HG03280 (cell line): ENCODE measurements at regions not wholly inside any gene's neighbourhood (a gene's known extent, or its start where the extent isn't known, plus 50 kb on each side); places are given as distances from the start of the nearest gene placed in this dataset.
"Not testable (repeated sequence)": the region's sequence is repeated elsewhere in the genome, so short reads cannot be mapped to it uniquely, and the experiment has no call there.

ENCODE experiments used
- ATAC-seq: cut with Tn5 transposase; IDR thresholded peaks from one replicate; pipeline ENCODE4 v1.9.1; 2021; ENCODE audit warnings: mild to moderate bottlenecking, moderate library complexity; ENCODE audit not compliant: unreplicated experiment

GRCh38 chr1:181324797-181325616, 158.3 kb upstream of the CACNA1E start:
- no peak for ATAC-seq

GRCh38 chr1:181325765-181326164, 157.6 kb upstream of the CACNA1E start:
- not testable (repeated sequence) for ATAC-seq

GRCh38 chr1:181326348-181326747, 157.0 kb upstream of the CACNA1E start:
- ATAC-seq: no peak

GRCh38 chr1:181327796-181328195, 155.5 kb upstream of the CACNA1E start:
- no peak for ATAC-seq

- ATAC-seq: no peak
Observed at GRCh38 chr1:181334724-181335123, 148.6 kb upstream of the CACNA1E start.

- ATAC-seq: no peak
Observed at GRCh38 chr1:181335631-181336030, 147.7 kb upstream of the CACNA1E start.

- ATAC-seq: no peak
Observed at GRCh38 chr1:181341026-181341632, 142.2 kb upstream of the CACNA1E start.

GRCh38 chr1:181344091-181344490, 139.2 kb upstream of the CACNA1E start:
- ATAC-seq: no peak

GRCh38 chr1:181345146-181345545, 138.2 kb upstream of the CACNA1E start:
- no peak for ATAC-seq

- no peak for ATAC-seq
Observed at GRCh38 chr1:181347495-181348390, 135.6 kb upstream of the CACNA1E start.

GRCh38 chr1:181349512-181349911, 133.8 kb upstream of the CACNA1E start:
- no peak for ATAC-seq

- ATAC-seq: no peak
Observed at GRCh38 chr1:181350131-181350530, 133.2 kb upstream of the CACNA1E start.

GRCh38 chr1:181351740-181352139, 131.6 kb upstream of the CACNA1E start:
- ATAC-seq: no peak

- ATAC-seq: no peak
Observed at GRCh38 chr1:181352695-181353094, 130.6 kb upstream of the CACNA1E start.

- no peak for ATAC-seq
Observed at GRCh38 chr1:181353526-181353925, 129.8 kb upstream of the CACNA1E start.

- ATAC-seq: no peak
Observed at GRCh38 chr1:181354865-181355264, 128.5 kb upstream of the CACNA1E start.

- no peak for ATAC-seq
Observed at GRCh38 chr1:181356505-181357340, 126.6 kb upstream of the CACNA1E start.

GRCh38 chr1:181359012-181359411, 124.3 kb upstream of the CACNA1E start:
- ATAC-seq: no peak

- no peak for ATAC-seq
Observed at GRCh38 chr1:181364801-181365200, 118.5 kb upstream of the CACNA1E start.

GRCh38 chr1:181366910-181367309, 116.4 kb upstream of the CACNA1E start:
- no peak for ATAC-seq

GRCh38 chr1:181369416-181369815, 113.9 kb upstream of the CACNA1E start:
- ATAC-seq: no peak
